ENCODE measurements at regions not wholly inside any gene's neighbourhood (a gene's known extent, or its start where the extent isn't known, plus 50 kb on each side); places are given as distances from the start of the nearest gene placed in this dataset.

- Histone ChIP-seq H3K36me3 (ENCODE audit: control insufficient read depth in 1 of 2, insufficient read depth in 2 of 2, low read length in 2 of 2) (no peaks in the 10 kb centered on the region), H3K4me1 (ENCODE audit: control insufficient read depth in 1 of 2, insufficient read depth in 2 of 2, low read length in 2 of 2) (no peaks in the 10 kb centered on the region), H3K27me3 (ENCODE audit: insufficient read depth, low read length) (no peaks in the 10 kb centered on the region), H4K20me1 (ENCODE audit: insufficient read depth) (no peaks in the 10 kb centered on the region), H2AFZ (ENCODE audit: low read depth, low read length, poor library complexity, severe bottlenecking) (no peak overlapping the region), H3K4me2 (ENCODE audit: low read length) (no peak overlapping the region), H3K9me2 (ENCODE audit: insufficient read depth) (no peaks in the 10 kb centered on the region), H3K4me3 (replicated peaks in 1 of 2; ENCODE audit: low read depth in 1 of 2, low read length in 2 of 2) (no peak overlapping the region), H3K9me3 (ENCODE audit: control insufficient read depth in 1 of 2, insufficient read depth in 1 of 2, low read depth in 1 of 2, low read length in 2 of 2) (no peaks in the 10 kb centered on the region), H3K27ac (ENCODE audit: low read depth, low read length) (no peak overlapping the region), H3K9ac (ENCODE audit: low read length) (no peak overlapping the region), H3K79me2 (ENCODE audit: insufficient read depth, low read length) (no peaks in the 10 kb centered on the region)
- ChIA-PET CTCF (no interaction called here), POLR2A (no interaction called here), RAD21 (ENCODE audit: low non-redundant PET in 1 of 2, low total read pairs in 2 of 2, uncharacterized antibody in 2 of 2, unreplicated experiment in 2 of 2) (no interaction called here)
- no TSS peak for BruUV-seq (replicated peaks)
- DNase-seq (ENCODE audit: low read depth, low spot score): no peak
- TF ChIP-seq SRF (IDR thresholded peaks at IDR 0.05; ENCODE audit: low read depth) (no peak), EZH2phosphoT487 (IDR thresholded peaks at IDR 0.05; ENCODE audit: borderline replicate concordance) (no peak), JUND (IDR thresholded peaks at IDR 0.05) (no peak), REST (IDR thresholded peaks at IDR 0.05; ENCODE audit: low read depth) (no peak), FOSL1 (IDR thresholded peaks at IDR 0.05; ENCODE audit: low read depth) (no peak), ZNF274 (IDR thresholded peaks at IDR 0.05; ENCODE audit: low read depth, low read length) (no peak), MAX (IDR thresholded peaks at IDR 0.05) (no peak), EZH2 (IDR thresholded peaks at IDR 0.05) (no peak), EGR1 (IDR thresholded peaks at IDR 0.05; ENCODE audit: low read depth) (no peak), CTCF (IDR thresholded peaks at IDR 0.05 in 2 of 3, conservative IDR thresholded peaks at IDR 0.05 in 1 of 3; ENCODE audit: borderline replicate concordance in 1 of 3, insufficient read depth in 1 of 3, low read depth in 2 of 3, low read length in 2 of 3) (no peak), SIN3A (IDR thresholded peaks at IDR 0.05; ENCODE audit: low read depth) (no peak), POLR2AphosphoS5 (IDR thresholded peaks at IDR 0.05; ENCODE audit: low read depth, low read length) (no peak)
- TF ChIP-seq, protein P1, sequence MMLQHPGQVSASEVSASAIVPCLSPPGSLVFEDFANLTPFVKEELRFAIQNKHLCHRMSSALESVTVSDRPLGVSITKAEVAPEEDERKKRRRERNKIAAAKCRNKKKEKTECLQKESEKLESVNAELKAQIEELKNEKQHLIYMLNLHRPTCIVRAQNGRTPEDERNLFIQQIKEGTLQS (IDR thresholded peaks at IDR 0.05): no peak
- TF ChIP-seq, protein P2, sequence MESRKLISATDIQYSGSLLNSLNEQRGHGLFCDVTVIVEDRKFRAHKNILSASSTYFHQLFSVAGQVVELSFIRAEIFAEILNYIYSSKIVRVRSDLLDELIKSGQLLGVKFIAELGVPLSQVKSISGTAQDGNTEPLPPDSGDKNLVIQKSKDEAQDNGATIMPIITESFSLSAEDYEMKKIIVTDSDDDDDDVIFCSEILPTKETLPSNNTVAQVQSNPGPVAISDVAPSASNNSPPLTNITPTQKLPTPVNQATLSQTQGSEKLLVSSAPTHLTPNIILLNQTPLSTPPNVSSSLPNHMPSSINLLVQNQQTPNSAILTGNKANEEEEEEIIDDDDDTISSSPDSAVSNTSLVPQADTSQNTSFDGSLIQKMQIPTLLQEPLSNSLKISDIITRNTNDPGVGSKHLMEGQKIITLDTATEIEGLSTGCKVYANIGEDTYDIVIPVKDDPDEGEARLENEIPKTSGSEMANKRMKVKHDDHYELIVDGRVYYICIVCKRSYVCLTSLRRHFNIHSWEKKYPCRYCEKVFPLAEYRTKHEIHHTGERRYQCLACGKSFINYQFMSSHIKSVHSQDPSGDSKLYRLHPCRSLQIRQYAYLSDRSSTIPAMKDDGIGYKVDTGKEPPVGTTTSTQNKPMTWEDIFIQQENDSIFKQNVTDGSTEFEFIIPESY (IDR thresholded peaks at IDR 0.05; ENCODE audit: extremely low read depth, insufficient replicate concordance, low read length): no peak
- ATAC-seq: no peak
- intact Hi-C loops (cut with micrococcal nuclease): no loop called here
Observed at GRCh38 chr9:111131211-111131610, 92.9 kb upstream of the LPAR1 start.

All from HCT116 (cell line).